IPS-11a (cell line): ENCODE measurements at regions not wholly inside any gene's neighbourhood (a gene's known extent, or its start where the extent isn't known, plus 50 kb on each side); places are given as distances from the start of the nearest gene placed in this dataset.

ENCODE experiments used
- H3K4me3 ChIP-seq: one replicate; pipeline ENCODE4 v1.5.1; 2013; ENCODE audit warnings: low read depth, low read length, control low read depth

GRCh38 chr16:6341981-6342380 lies 990.7 kb upstream of the RBFOX1 start:
- H3K4me3 ChIP-seq = no peak overlapping the region

- H3K4me3 ChIP-seq = no peak overlapping the region
Measured at GRCh38 chr16:6335072-6335471, 997.6 kb upstream of the RBFOX1 start.

- no peak overlapping the region for H3K4me3 ChIP-seq
Measured at GRCh38 chr16:6331770-6332169, 1000.9 kb upstream of the RBFOX1 start.

- no peak overlapping the region for H3K4me3 ChIP-seq
Measured at GRCh38 chr16:6317934-6318333, 1014.7 kb upstream of the RBFOX1 start.

GRCh38 chr16:6309271-6309670 lies 1023.4 kb upstream of the RBFOX1 start:
- no peak overlapping the region for H3K4me3 ChIP-seq

- H3K4me3 ChIP-seq = no peak overlapping the region
Measured at GRCh38 chr16:6308176-6308575, 1024.5 kb upstream of the RBFOX1 start.

- no peak overlapping the region for H3K4me3 ChIP-seq
Measured at GRCh38 chr16:6300523-6300922, 1032.1 kb upstream of the RBFOX1 start.

GRCh38 chr16:6297666-6298410 lies 1034.8 kb upstream of the RBFOX1 start:
- no peak overlapping the region for H3K4me3 ChIP-seq

GRCh38 chr16:6286176-6286575 lies 1046.5 kb upstream of the RBFOX1 start:
- H3K4me3 ChIP-seq = no peak overlapping the region

GRCh38 chr16:6284731-6285130 lies 1047.9 kb upstream of the RBFOX1 start:
- no peak overlapping the region for H3K4me3 ChIP-seq

GRCh38 chr16:6281994-6282393 lies 1050.7 kb upstream of the RBFOX1 start:
- H3K4me3 ChIP-seq = no peak overlapping the region

GRCh38 chr16:6281274-6281673 lies 1051.4 kb upstream of the RBFOX1 start:
- no peak overlapping the region for H3K4me3 ChIP-seq

GRCh38 chr16:6280055-6280454 lies 1052.6 kb upstream of the RBFOX1 start:
- no peak overlapping the region for H3K4me3 ChIP-seq

GRCh38 chr16:6279286-6279685 lies 1053.4 kb upstream of the RBFOX1 start:
- no peak overlapping the region for H3K4me3 ChIP-seq

GRCh38 chr16:6274351-6274750 lies 1058.3 kb upstream of the RBFOX1 start:
- H3K4me3 ChIP-seq = no peak overlapping the region

- H3K4me3 ChIP-seq = no peak overlapping the region
Measured at GRCh38 chr16:6267682-6268081, 1065.0 kb upstream of the RBFOX1 start.

- no peak overlapping the region for H3K4me3 ChIP-seq
Measured at GRCh38 chr16:6266703-6267102, 1065.9 kb upstream of the RBFOX1 start.

GRCh38 chr16:6265968-6266367 lies 1066.7 kb upstream of the RBFOX1 start:
- H3K4me3 ChIP-seq = no peak overlapping the region

GRCh38 chr16:6258056-6258455 lies 1074.6 kb upstream of the RBFOX1 start:
- H3K4me3 ChIP-seq = no peak overlapping the region

GRCh38 chr16:6252541-6252940 lies 1080.1 kb upstream of the RBFOX1 start:
- H3K4me3 ChIP-seq = no peak overlapping the region

GRCh38 chr16:6250511-6250910 lies 1082.1 kb upstream of the RBFOX1 start:
- no peak overlapping the region for H3K4me3 ChIP-seq

GRCh38 chr16:6249863-6250262 lies 1082.8 kb upstream of the RBFOX1 start:
- H3K4me3 ChIP-seq = no peak overlapping the region

- no peak overlapping the region for H3K4me3 ChIP-seq
Measured at GRCh38 chr16:6248199-6248598, 1084.4 kb upstream of the RBFOX1 start.
